OCI-LY7 (cell line): ENCODE measurements at regions not wholly inside any gene's neighbourhood (a gene's known extent, or its start where the extent isn't known, plus 50 kb on each side); places are given as distances from the start of the nearest gene placed in this dataset.

Experiments
- BruUV-seq: library from RNA; stranded (reverse); fragments of 400-500 nt; replicated peaks from 2 replicates; lab custom pipeline; 2021; lab: Mats Ljungman, UMichigan
- CTCF ChIA-PET: fragments of 300-600 bp; sonication (Branson Sonifier 250); formaldehyde crosslinking; loops from one replicate; lab custom pipeline; 2022; ENCODE audit warnings: antibody characterized with exemption; ENCODE audit not compliant: unreplicated experiment; lab: Charles Lee
- POLR2A ChIA-PET: fragments of 300-600 bp; sonication (Branson Sonifier 250); formaldehyde crosslinking; loops from one replicate; lab custom pipeline; 2022; ENCODE audit warnings: antibody characterized with exemption; lab: Charles Lee
- DNase-seq: peaks from one replicate; pipeline ENCODE4 v3.0.0-alpha.2; 2015; ENCODE audit warnings: low spot score
- H2AFZ ChIP-seq: fragments of 200-600 bp; sonication (generic), shearing (Covaris generic); 2 replicates; pipeline ENCODE4 v1.6.1; 2014; ENCODE audit warnings: mild to moderate bottlenecking, antibody characterized with exemption, low read length, moderate library complexity
- H3K27ac ChIP-seq: fragments of 200-600 bp; sonication (generic); 2 replicates; pipeline ENCODE4 v1.5.1; 2014; ENCODE audit warnings: mixed run types, low read depth, mild to moderate bottlenecking, moderate library complexity, low read length, inconsistent platforms; ENCODE audit not compliant: poor library complexity, severe bottlenecking
- H3K36me3 ChIP-seq: fragments of 200-600 bp; sonication (generic); 2 replicates; pipeline ENCODE4 v1.6.1; 2014; ENCODE audit warnings: mild to moderate bottlenecking, antibody characterized with exemption, low read length, moderate library complexity, mixed read lengths; ENCODE audit not compliant: insufficient read depth
- H3K4me1 ChIP-seq: fragments of 200-600 bp; sonication (generic); 2 replicates; pipeline ENCODE4 v1.5.1; 2014; ENCODE audit warnings: mild to moderate bottlenecking, low read length; ENCODE audit not compliant: insufficient read depth, poor library complexity, severe bottlenecking
- H3K4me2 ChIP-seq: fragments of 200-600 bp; sonication (generic); 2 replicates; pipeline ENCODE4 v1.6.1; 2014; ENCODE audit warnings: mild to moderate bottlenecking, low read length
- H3K4me3 ChIP-seq: fragments of 200-600 bp; sonication (generic); 2 replicates; pipeline ENCODE4 v1.5.1; 2014; ENCODE audit warnings: mild to moderate bottlenecking, low read depth, low read length; ENCODE audit not compliant: poor library complexity, severe bottlenecking
- H3K79me2 ChIP-seq: fragments of 200-600 bp; sonication (generic); 2 replicates; pipeline ENCODE4 v1.6.1; 2016; ENCODE audit warnings: low read depth, mild to moderate bottlenecking, low read length, moderate library complexity, mixed read lengths; ENCODE audit not compliant: insufficient read depth
- H3K9me2 ChIP-seq: fragments of 200-600 bp; sonication (generic); 2 replicates; pipeline ENCODE4 v1.6.1; 2016; ENCODE audit warnings: mild to moderate bottlenecking, low read length, mixed read lengths; ENCODE audit not compliant: insufficient read depth
- H3K9me3 ChIP-seq: fragments of 200-600 bp; sonication (generic); 2 replicates; pipeline ENCODE4 v1.6.1; 2014; ENCODE audit warnings: mild to moderate bottlenecking, mixed run types, low read length, mixed read lengths
- H4K20me1 ChIP-seq: fragments of 200-600 bp; sonication (generic); 2 replicates; pipeline ENCODE4 v1.6.1; 2014; ENCODE audit warnings: mild to moderate bottlenecking, antibody characterized with exemption, low read length, moderate library complexity, mixed read lengths; ENCODE audit not compliant: insufficient read depth
- CTCF ChIP-seq: fragments of 200-600 bp; sonication (generic); conservative IDR thresholded peaks from 2 replicates; pipeline ENCODE4 v1.5.1; 2014; ENCODE audit warnings: mild to moderate bottlenecking, antibody characterized with exemption, low read length, moderate library complexity, mixed read lengths
- EZH2phosphoT487 ChIP-seq: fragments of 200-600 bp; sonication (generic); IDR thresholded peaks from 2 replicates; pipeline ENCODE4 v1.6.1; 2018; ENCODE audit warnings: low read depth, borderline replicate concordance, mild to moderate bottlenecking, mixed run types, antibody characterized with exemption, low read length, moderate library complexity, mixed read lengths
- intact Hi-C: fragments of 100-400 bp; cut with micrococcal nuclease; formaldehyde crosslinking; loops from one replicate; pipeline ENCODE4 v1.10.0; 2022; ENCODE audit not compliant: unreplicated experiment

DNA sequence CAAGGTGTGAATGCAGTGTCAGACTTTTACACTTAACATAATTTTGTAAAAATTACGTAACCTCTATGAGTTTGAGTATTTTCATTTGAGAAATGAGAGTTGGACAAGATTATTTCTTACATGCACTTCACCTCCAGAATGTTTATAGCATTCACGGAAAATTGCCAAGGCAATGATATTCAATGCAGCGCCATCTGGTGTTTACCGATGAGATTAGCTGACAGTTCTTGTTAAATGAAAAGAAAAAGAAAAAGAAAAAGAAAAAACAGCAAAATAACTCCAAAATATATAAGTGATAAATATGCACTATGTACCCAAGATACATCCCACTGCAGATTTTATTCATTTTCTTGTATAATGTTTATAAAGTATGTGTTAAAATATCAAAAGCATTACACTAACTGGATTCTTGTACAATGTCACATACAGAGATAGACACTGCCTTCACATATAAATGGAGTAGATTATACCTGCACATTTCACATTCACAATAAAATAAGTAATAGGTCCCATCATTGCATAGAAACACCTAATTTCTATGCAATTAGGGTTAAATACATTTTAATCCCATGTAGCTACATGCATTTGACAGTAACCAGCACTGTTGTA lies 976.3 kb upstream of the FAT3 start:
- no peak overlapping the region for H3K4me3 ChIP-seq
- no peaks in the 10 kb centered on the region for H4K20me1 ChIP-seq
- H3K4me1 ChIP-seq = no peaks in the 10 kb centered on the region
- BruUV-seq = no TSS peak
- peak; percentile 45 for DNase-seq
- ChIA-PET POLR2A (interaction anchor here (0.6 kb wide), 1 partner anchor 660 kb away, joined by 3 read pairs; no protein-coding TSS in a partner anchor), CTCF (no interaction called here)
- intact Hi-C loops = no loop called here
- no peak for TF ChIP-seq EZH2phosphoT487
- TF ChIP-seq CTCF = peak; percentile 92
- H3K9me2 ChIP-seq = no peaks in the 10 kb centered on the region
- no peaks in the 10 kb centered on the region for H3K9me3 ChIP-seq
- no peak overlapping the region for H3K4me2 ChIP-seq
- H3K27ac ChIP-seq = no peak overlapping the region
- H2AFZ ChIP-seq = no peak overlapping the region
- H3K36me3 ChIP-seq = no peaks in the 10 kb centered on the region
- no peaks in the 10 kb centered on the region for H3K79me2 ChIP-seq

- H3K4me2 ChIP-seq = no peak overlapping the region
- H3K4me1 ChIP-seq = no peaks in the 10 kb centered on the region
- H2AFZ ChIP-seq = no peak overlapping the region
- no peaks in the 10 kb centered on the region for H3K79me2 ChIP-seq
- BruUV-seq = no TSS peak
- ChIA-PET CTCF (no interaction called here), POLR2A (interaction anchor here (1.0 kb wide), 1 partner anchor 11 kb away, joined by 3 read pairs; no protein-coding TSS in a partner anchor)
- DNase-seq = no peak
- TF ChIP-seq CTCF = no peak
- no peak for TF ChIP-seq EZH2phosphoT487
- intact Hi-C loops = no loop called here
- no peaks in the 10 kb centered on the region for H3K9me3 ChIP-seq
- no peaks in the 10 kb centered on the region for H3K9me2 ChIP-seq
- H3K27ac ChIP-seq = no peak overlapping the region
- H3K4me3 ChIP-seq = no peak overlapping the region
- H3K36me3 ChIP-seq = no peaks in the 10 kb centered on the region
- H4K20me1 ChIP-seq = no peaks in the 10 kb centered on the region
Measured at GRCh38 chr11:91247009-91247735, 977.4 kb upstream of the FAT3 start.

DNA sequence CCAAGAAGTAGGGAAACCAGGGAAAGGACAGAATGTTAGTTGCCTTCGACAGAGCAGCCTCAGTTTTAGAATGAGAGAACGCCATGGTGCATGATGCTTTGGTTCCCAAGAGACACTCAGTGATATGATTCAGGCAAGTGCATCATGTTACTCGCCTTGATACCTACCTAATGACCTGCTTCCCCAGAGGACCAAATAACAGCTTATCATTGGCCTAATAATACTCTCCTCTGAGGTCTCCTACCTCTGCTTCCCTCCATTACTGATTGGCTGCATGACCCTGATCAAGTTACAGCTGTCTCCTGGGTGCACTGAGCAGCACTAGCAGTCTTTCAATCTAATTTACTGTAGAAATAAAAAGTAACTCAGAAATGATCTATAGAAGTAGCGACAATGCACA lies 979.7 kb upstream of the FAT3 start:
- Histone ChIP-seq H3K27ac (no peak overlapping the region), H3K4me3 (no peak overlapping the region), H2AFZ (no peak overlapping the region), H4K20me1 (no peaks in the 10 kb centered on the region), H3K79me2 (no peaks in the 10 kb centered on the region), H3K36me3 (no peaks in the 10 kb centered on the region), H3K4me1 (no peaks in the 10 kb centered on the region), H3K9me2 (no peaks in the 10 kb centered on the region), H3K9me3 (no peaks in the 10 kb centered on the region), H3K4me2 (no peak overlapping the region)
- no TSS peak for BruUV-seq
- intact Hi-C loops = no loop called here
- TF ChIP-seq CTCF = no peak
- no peak for TF ChIP-seq EZH2phosphoT487
- POLR2A ChIA-PET = no interaction called here
- no peak for DNase-seq
- CTCF ChIA-PET = no interaction called here
